WERI-Rb-1 (cell line): ENCODE measurements at regions not wholly inside any gene's neighbourhood (a gene's known extent, or its start where the extent isn't known, plus 50 kb on each side); places are given as distances from the start of the nearest gene placed in this dataset.

ENCODE experiments used
- DNase-seq: peaks from one replicate; pipeline ENCODE4 v3.0.0-alpha.2; 2020
- H3K27ac ChIP-seq: fragments of 250-450 bp; sonication (Bioruptor Pico); 2 replicates; pipeline ENCODE4 v1.5.1; 2020; ENCODE audit warnings: mild to moderate bottlenecking, moderate library complexity
- H3K27me3 ChIP-seq: fragments of 250-450 bp; sonication (Bioruptor Pico); 2 replicates; pipeline ENCODE4 v1.5.1; 2021; ENCODE audit warnings: mild to moderate bottlenecking, low read depth, moderate library complexity; ENCODE audit not compliant: insufficient read depth, severe bottlenecking
- H3K36me3 ChIP-seq: fragments of 250-450 bp; sonication (Bioruptor Pico); 2 replicates; pipeline ENCODE4 v1.5.1; 2020; ENCODE audit warnings: mild to moderate bottlenecking, moderate library complexity
- H3K4me3 ChIP-seq: 2 replicates; pipeline ENCODE4 v1.5.1; 2011; ENCODE audit warnings: low read depth, mild to moderate bottlenecking, control low read depth, low read length
- H3K9me3 ChIP-seq: fragments of 250-450 bp; sonication (Bioruptor Pico); 2 replicates; pipeline ENCODE4 v1.5.1; 2021; ENCODE audit warnings: mild to moderate bottlenecking, moderate library complexity; ENCODE audit not compliant: severe bottlenecking
- CTCF ChIP-seq: IDR thresholded peaks from 2 replicates; pipeline ENCODE4 v1.5.1; 2011; ENCODE audit warnings: low read depth, mild to moderate bottlenecking, control low read depth, inconsistent platforms, low read length

GRCh38 chr1:83571536-83571935 lies 427.4 kb downstream of the TTLL7 start:
- TF ChIP-seq CTCF = no peak
- H3K36me3 ChIP-seq = no peaks in the 10 kb centered on the region
- DNase-seq = no peak
- no peak overlapping the region for H3K27ac ChIP-seq
- no peak overlapping the region for H3K4me3 ChIP-seq
- H3K9me3 ChIP-seq = no peaks in the 10 kb centered on the region
- no peaks in the 10 kb centered on the region for H3K27me3 ChIP-seq

GRCh38 chr1:83561346-83561745 lies 437.6 kb downstream of the TTLL7 start:
- Histone ChIP-seq H3K27me3 (no peaks in the 10 kb centered on the region), H3K27ac (no peak overlapping the region), H3K9me3 (no peaks in the 10 kb centered on the region), H3K36me3 (no peaks in the 10 kb centered on the region), H3K4me3 (no peak overlapping the region)
- no peak for DNase-seq
- TF ChIP-seq CTCF = no peak

GRCh38 chr1:83559129-83559840 lies 439.6 kb downstream of the TTLL7 start:
- Histone ChIP-seq H3K27ac (no peak overlapping the region), H3K4me3 (no peak overlapping the region), H3K27me3 (no peaks in the 10 kb centered on the region), H3K9me3 (no peaks in the 10 kb centered on the region), H3K36me3 (no peaks in the 10 kb centered on the region)
- TF ChIP-seq CTCF = no peak
- DNase-seq = no peak

- no peaks in the 10 kb centered on the region for H3K27me3 ChIP-seq
- DNase-seq = no peak
- no peak overlapping the region for H3K27ac ChIP-seq
- TF ChIP-seq CTCF = no peak
- no peaks in the 10 kb centered on the region for H3K36me3 ChIP-seq
- H3K4me3 ChIP-seq = no peak overlapping the region
- H3K9me3 ChIP-seq = no peaks in the 10 kb centered on the region
Measured at GRCh38 chr1:83555871-83556270, 443.1 kb downstream of the TTLL7 start.

- 0 out of 2 replicates have a peak, but pooled peaks have one; percentile 3 for TF ChIP-seq CTCF
- no peaks in the 10 kb centered on the region for H3K9me3 ChIP-seq
- H3K27ac ChIP-seq = no peak overlapping the region
- H3K4me3 ChIP-seq = no peak overlapping the region
- no peaks in the 10 kb centered on the region for H3K36me3 ChIP-seq
- H3K27me3 ChIP-seq = no peaks in the 10 kb centered on the region
- no peak for DNase-seq
Measured at GRCh38 chr1:83554174-83554573, 444.8 kb downstream of the TTLL7 start.

GRCh38 chr1:83552820-83553219 lies 446.1 kb downstream of the TTLL7 start:
- H3K9me3 ChIP-seq = no peaks in the 10 kb centered on the region
- no peak overlapping the region for H3K27ac ChIP-seq
- H3K27me3 ChIP-seq = no peaks in the 10 kb centered on the region
- TF ChIP-seq CTCF = no peak
- H3K36me3 ChIP-seq = no peaks in the 10 kb centered on the region
- DNase-seq = no peak
- no peak overlapping the region for H3K4me3 ChIP-seq
